Epithelial cell of esophagus (primary cell): ENCODE measurements at regions not wholly inside any gene's neighbourhood (a gene's known extent, or its start where the extent isn't known, plus 50 kb on each side); places are given as distances from the start of the nearest gene placed in this dataset.
A peak's percentile ranks its signal among the peaks of the same experiment; 100 is the strongest.

Source experiments
- DNase-seq: peaks from one replicate; pipeline ENCODE4 v3.0.0; 2010; ENCODE audit warnings: low read depth
- H3K4me3 ChIP-seq: 2 replicates; pipeline ENCODE4 v1.5.1; 2011; ENCODE audit warnings: mild to moderate bottlenecking, low read length, control low read depth
- CTCF ChIP-seq: IDR thresholded peaks from 2 replicates; pipeline ENCODE4 v1.5.1; 2011; ENCODE audit warnings: low read depth, mild to moderate bottlenecking, low read length, control low read depth, inconsistent platforms; ENCODE audit not compliant: insufficient read depth; ENCODE audit errors: missing control alignments

GRCh38 chrX:143935601-143936000 lies 51.7 kb downstream of the UBE2NL start:
- peak; percentile 31 for DNase-seq
- H3K4me3 ChIP-seq: no peak overlapping the region
- TF ChIP-seq CTCF: no peak

GRCh38 chrX:143940119-143940518 lies 56.2 kb downstream of the UBE2NL start:
- TF ChIP-seq CTCF: no peak
- DNase-seq: no peak

GRCh38 chrX:143945171-143945570 lies 61.3 kb downstream of the UBE2NL start:
- TF ChIP-seq CTCF: no peak
- peak; percentile 66 for DNase-seq
- H3K4me3 ChIP-seq: no peak overlapping the region

More at GRCh38 chrX:143940119-143940518, 56.2 kb downstream of the UBE2NL start:
- H3K4me3 ChIP-seq: no peak overlapping the region

- no peak for DNase-seq
- no peak overlapping the region for H3K4me3 ChIP-seq
Observed at GRCh38 chrX:143964549-143964948, 80.7 kb downstream of the UBE2NL start.

GRCh38 chrX:143988356-143988755 lies 104.5 kb downstream of the UBE2NL start:
- H3K4me3 ChIP-seq: no peak overlapping the region
- no peak for DNase-seq
- no peak for TF ChIP-seq CTCF

More at GRCh38 chrX:143964549-143964948, 80.7 kb downstream of the UBE2NL start:
- TF ChIP-seq CTCF: no peak

GRCh38 chrX:143994206-143994605 lies 110.3 kb downstream of the UBE2NL start:
- no peak overlapping the region for H3K4me3 ChIP-seq
- TF ChIP-seq CTCF: no peak
- peak; percentile 48 for DNase-seq

- no peak for TF ChIP-seq CTCF
- DNase-seq: no peak
- H3K4me3 ChIP-seq: no peak overlapping the region
Observed at GRCh38 chrX:143998261-143998660, 114.4 kb downstream of the UBE2NL start.
